Hippocampal formation (tissue), 2 donors: ENCODE measurements at regions not wholly inside any gene's neighbourhood (a gene's known extent, or its start where the extent isn't known, plus 50 kb on each side); places are given as distances from the start of the nearest gene placed in this dataset.
"Not testable (repeated sequence)": the region's sequence is repeated elsewhere in the genome, so short reads cannot be mapped to it uniquely, and the experiment has no call there.

Experiments
- DNase-seq, 2 donors: peaks; one replicate each; lab custom pipeline; 2025; lab: John Stamatoyannopoulos, UW

DNA sequence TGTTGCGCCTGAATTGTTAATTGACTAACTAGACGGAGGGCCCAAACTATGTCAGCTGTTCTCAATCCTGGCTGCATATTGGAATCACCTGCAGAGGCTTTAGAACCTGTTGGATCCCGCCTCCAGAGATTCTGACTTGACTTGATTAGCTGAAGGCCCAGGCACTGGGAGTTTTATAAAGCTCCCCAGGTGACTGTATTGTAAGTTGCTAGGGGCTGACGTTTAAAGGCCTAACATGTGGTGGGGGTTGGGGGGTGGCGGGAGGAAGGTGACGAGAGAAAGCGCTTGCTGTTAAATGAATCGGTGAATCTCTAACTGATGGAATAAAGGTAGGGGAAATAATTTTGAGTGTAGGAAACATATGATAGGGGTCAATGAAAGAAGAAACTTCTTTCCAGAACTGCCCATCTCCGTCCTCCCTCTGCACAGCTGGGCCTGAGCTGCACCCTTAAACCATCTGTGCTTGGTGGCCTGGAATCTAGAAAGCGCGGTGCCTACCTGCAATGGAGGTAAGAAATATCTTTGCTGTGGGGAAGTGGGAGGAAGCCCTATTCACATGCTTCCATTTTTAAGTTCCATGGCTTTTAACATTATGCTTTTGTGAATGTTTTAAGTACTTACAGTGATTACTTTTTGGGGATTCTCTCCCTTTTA lies 225.0 kb upstream of the FAM3C start:
- no peak for DNase-seq

GRCh38 chr7:121620206-121620605 lies 224.1 kb upstream of the FAM3C start:
- no peak for DNase-seq

- DNase-seq: no peak
Measured at GRCh38 chr7:121618182-121618581, 222.1 kb upstream of the FAM3C start.

DNA sequence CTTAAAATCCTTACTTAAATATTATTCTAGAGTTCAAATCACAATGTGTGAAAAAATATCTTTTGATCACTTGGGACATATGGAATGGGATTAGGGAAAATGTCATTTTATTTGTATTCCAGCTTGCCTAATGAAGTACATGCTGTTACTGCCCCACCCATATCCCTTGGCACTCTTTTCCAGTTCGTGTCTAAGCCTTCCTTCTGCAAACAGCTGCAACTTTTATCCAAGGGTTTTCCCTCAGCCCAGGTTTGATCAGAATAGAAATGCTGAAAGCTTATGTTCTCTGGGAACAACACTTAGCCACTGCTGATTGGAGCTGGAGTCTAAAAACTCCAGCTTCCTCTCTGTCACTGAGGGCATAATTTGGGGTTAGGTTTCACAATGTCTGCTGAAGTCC lies 214.1 kb upstream of the FAM3C start:
- DNase-seq: no peak

GRCh38 chr7:121609208-121609607 lies 213.1 kb upstream of the FAM3C start:
- DNase-seq: no peak

DNA sequence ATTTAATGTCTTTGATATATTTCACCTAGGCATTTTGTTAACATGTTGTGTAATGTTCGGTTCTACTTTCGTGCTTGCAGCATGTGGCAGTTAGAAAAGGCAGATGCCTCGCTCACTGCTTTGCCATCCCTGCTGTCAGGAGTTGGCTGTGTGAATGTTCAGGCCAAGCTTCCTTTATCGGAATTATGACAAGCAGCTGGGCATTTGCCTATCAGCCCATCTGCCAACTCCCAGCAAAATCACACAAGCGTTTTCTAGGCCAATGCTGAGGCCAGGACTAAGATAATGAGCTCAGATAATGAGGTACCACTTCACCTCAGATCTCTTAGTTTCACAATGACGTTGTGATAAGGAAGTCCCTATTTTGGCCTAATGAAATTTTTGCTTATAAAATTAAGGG lies 212.7 kb upstream of the FAM3C start:
- peak in 1 of 2 donors; percentile 58 for DNase-seq

- DNase-seq: not testable (repeated sequence)
Measured at GRCh38 chr7:121608183-121608582, 212.1 kb upstream of the FAM3C start.

DNA sequence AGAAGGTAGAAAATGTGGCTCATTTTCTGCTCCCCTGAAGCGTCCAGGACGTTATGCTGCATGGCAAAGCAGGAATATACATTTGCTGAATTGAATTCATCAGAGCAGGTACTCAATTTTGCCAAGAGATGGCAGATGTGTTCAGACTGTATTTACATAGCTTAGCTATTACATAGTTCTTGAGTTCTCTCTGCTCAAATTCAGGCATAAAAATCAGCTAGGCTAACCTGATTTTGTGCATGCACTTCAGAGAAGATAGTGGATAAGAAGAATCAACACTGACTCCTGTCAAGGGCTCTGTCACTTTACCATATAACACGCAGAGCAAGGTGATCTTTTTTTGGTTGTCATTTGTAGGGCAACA lies 209.2 kb upstream of the FAM3C start:
- DNase-seq: peak in 1 of 2 donors; percentile 29

DNA sequence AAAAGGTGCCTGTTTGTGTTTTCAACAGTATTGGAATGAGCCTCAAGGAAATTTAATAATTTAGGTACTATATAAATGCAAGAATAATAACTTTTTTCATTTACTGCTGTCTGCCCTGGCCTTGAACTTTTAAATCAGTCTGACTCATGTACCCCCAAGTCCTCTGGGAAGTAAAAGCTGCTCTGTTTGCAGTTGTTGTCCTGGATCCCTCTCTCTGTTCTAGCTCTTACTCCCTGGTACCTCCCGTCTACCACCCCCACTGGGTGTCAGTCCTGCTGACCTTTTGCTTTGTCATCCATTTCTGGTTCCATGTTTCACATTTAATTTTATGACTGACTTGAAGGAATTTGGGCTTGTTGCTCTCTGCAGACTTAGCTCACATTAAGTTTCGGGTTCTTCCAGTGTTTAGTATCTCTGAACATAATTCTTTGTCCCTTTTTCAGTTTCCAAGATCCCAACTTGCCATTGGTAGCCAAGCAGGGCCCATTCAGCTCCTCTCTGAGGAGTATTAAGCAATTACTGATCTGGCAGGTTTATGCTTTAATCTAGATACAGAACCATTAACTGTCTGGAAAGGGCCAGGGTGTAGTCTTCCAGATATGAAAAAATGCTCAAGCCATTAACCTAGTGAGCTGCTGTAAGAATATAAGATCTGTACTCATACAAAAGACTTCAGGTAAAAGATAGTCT lies 208.7 kb upstream of the FAM3C start:
- DNase-seq: no peak

- DNase-seq: no peak
Measured at GRCh38 chr7:121603886-121604285, 207.8 kb upstream of the FAM3C start.

- DNase-seq: no peak
Measured at GRCh38 chr7:121599887-121600286, 203.8 kb upstream of the FAM3C start.

DNA sequence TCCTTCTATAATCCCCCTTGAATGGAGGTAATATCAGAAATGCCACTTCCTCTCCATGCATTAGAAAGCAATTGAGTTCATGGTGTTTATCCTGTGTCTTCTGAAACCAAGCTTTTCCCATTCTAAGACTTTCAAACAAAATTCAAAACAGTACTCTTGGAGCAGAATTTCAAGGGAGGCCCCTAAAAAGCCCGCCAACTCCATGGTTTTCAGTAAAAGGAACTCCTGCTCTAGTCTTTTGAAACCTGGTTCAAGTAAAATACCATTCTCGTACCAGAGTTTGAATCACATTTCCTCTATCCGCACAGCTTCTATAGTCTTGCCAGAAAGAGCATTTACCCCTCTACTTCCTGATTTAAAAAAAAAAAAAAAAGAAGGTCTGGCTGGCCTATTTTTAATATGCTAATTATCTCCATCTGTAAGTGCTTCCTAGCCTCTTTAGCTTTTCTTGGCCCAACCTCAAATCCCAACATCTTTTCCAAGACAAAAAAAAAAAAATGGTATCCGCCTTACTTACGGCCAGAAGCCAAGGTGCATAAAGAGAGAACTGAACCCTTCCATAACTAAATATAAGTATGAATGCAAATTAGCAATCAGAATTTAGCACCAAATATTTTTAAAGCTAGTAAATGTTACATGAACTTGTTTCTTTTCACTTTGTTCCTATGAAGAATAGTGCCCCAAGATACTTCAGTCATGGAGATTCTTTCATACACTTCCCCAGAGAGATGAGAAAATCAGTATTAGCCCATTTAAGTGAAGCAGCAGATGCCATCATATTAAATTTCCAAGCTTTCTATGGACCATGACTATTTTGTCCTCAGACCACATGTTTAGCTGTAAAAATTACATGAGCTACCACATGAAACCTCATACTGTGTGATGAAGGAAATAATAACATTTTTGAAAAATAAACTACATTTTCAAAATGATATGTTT lies 199.9 kb upstream of the FAM3C start:
- no peak for DNase-seq

DNA sequence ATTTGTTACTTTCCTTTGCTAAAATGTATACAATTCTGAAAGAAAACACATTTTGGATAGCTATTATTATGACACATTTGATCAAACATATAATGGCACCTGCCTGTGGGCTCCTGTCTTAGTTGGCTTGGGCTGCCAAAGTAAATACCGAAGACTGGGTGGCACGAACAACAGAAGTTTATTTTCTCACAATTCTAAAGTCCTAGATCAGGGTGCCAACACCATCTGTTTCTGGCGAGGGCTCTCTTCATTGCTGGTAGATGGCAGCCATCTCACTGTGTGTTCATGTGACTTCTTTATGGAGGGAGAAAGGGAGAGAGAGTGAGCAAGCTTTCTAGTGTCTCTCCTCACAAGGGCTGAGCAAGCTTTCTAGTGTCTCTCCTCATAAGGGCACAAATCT lies 195.8 kb upstream of the FAM3C start:
- DNase-seq: no peak

DNA sequence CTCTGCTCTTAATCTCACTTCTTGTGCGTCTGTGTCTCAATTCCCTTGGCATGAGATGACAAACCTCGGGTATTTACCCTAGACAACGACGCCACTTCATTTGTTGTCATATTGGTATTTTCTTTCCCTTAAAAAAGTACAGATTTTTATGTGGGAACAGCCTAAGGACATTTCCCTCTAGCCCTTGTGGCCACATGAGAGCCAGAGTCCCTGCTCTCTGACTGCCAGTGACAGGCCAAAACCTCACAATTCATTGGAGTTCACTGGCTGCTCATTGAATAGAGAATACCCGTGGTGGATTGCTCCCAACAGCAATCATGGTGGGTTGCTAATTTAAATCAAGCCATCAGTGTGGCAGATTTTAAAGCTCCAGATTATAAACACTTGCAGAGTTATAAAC lies 191.3 kb upstream of the FAM3C start:
- no peak for DNase-seq

GRCh38 chr7:121582258-121582657 lies 186.2 kb upstream of the FAM3C start:
- DNase-seq: no peak

GRCh38 chr7:121579639-121580038 lies 183.5 kb upstream of the FAM3C start:
- no peak for DNase-seq

DNA sequence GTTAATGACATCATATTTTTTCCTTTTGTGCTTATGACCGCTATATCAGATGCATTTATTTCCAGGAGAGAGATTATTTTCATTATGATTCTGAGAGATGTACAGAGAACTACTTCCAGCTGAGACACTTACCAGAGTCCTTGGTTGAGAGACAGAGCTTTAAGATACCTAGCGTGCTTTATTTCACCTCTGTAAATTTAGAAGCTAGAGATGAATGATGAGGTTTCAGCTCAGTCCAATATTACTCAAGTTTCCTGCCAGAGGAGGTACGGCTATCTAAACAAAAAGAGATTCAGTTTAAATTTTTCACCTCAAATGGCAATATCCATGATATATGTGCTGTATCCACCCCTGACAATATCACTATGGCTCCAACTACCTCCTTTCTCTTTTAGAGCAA lies 182.6 kb upstream of the FAM3C start:
- no peak for DNase-seq

DNA sequence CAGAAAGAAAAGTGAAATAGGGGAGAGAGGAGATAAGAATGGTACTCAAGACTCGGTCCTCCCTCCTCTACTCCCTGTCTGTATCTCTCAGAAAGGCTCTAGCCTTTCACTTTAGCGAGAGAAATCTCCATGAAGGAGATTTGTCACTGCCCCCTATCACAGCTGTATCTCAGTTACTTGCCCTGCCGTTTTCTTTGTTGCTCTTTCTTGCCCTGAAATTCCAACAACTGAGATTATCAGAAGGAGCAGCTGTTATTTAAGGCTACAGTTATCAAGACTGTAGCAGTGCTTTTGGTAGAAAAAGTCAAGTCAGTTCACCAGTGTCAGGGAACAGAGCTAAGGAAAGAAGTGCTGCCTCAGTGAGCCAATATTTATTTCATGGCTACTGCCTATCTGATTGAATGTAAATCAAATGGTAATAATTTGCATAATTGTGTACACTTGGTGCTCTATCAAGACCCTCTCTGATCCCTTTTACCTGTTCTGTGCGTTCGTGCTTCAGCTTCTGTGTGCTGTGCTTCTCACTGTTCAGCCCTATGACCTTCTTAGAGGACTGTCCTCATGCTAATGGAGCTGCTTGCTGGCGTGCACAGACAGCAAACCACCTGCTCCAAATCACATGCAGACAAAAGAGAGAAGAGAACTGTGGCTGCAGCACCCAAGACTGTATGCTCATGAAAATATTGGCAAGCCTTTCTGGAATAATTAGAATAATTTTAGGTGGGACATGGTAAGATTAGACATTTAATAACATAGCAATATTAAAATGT lies 180.2 kb upstream of the FAM3C start:
- DNase-seq: no peak

DNA sequence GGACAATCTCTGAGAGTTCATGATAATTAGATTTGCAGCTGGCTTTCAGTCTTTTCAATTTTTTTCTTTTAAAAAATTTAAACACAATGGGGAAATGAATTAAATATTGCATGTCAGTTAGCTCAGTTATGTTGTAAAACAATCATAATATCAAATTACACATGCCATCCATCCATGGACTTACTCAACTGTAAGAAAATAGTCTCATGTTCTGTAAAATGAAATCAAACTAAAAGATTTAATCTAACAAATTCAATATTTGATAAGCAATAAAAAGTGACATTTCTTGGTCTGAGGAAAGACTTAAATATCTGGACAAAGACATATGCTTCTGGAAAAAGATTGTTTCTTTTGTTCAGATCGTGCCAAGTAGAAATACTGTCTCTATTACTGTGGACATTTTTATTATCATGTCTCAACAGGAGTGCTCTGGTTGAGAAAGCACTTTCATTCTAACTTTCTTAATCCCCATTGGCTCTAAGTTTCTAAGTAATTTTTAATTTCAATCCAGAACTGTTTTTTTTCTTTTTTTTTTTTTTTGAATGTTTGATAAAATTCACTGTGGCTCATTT lies 179.2 kb upstream of the FAM3C start:
- DNase-seq: no peak

GRCh38 chr7:121574109-121574508 lies 178.0 kb upstream of the FAM3C start:
- DNase-seq: no peak

GRCh38 chr7:121572615-121573014 lies 176.5 kb upstream of the FAM3C start:
- no peak for DNase-seq

GRCh38 chr7:121570365-121570764 lies 174.3 kb upstream of the FAM3C start:
- no peak for DNase-seq
